WERI-Rb-1 (cell line): ENCODE measurements at regions not wholly inside any gene's neighbourhood (a gene's known extent, or its start where the extent isn't known, plus 50 kb on each side); places are given as distances from the start of the nearest gene placed in this dataset.

ENCODE experiments used
- DNase-seq: peaks from one replicate; pipeline ENCODE4 v3.0.0-alpha.2; 2020
- H3K27ac ChIP-seq: fragments of 250-450 bp; sonication (Bioruptor Pico); 2 replicates; pipeline ENCODE4 v1.5.1; 2020; ENCODE audit warnings: mild to moderate bottlenecking, moderate library complexity
- H3K27me3 ChIP-seq: fragments of 250-450 bp; sonication (Bioruptor Pico); 2 replicates; pipeline ENCODE4 v1.5.1; 2021; ENCODE audit warnings: mild to moderate bottlenecking, low read depth, moderate library complexity; ENCODE audit not compliant: insufficient read depth, severe bottlenecking
- H3K36me3 ChIP-seq: fragments of 250-450 bp; sonication (Bioruptor Pico); 2 replicates; pipeline ENCODE4 v1.5.1; 2020; ENCODE audit warnings: mild to moderate bottlenecking, moderate library complexity
- H3K4me3 ChIP-seq: 2 replicates; pipeline ENCODE4 v1.5.1; 2011; ENCODE audit warnings: low read depth, mild to moderate bottlenecking, control low read depth, low read length
- H3K9me3 ChIP-seq: fragments of 250-450 bp; sonication (Bioruptor Pico); 2 replicates; pipeline ENCODE4 v1.5.1; 2021; ENCODE audit warnings: mild to moderate bottlenecking, moderate library complexity; ENCODE audit not compliant: severe bottlenecking
- TF ChIP-seq, protein P1 (sequence below): IDR thresholded peaks from 2 replicates; pipeline ENCODE4 v1.5.1; 2011; ENCODE audit warnings: low read depth, mild to moderate bottlenecking, control low read depth, inconsistent platforms, low read length

DNA sequence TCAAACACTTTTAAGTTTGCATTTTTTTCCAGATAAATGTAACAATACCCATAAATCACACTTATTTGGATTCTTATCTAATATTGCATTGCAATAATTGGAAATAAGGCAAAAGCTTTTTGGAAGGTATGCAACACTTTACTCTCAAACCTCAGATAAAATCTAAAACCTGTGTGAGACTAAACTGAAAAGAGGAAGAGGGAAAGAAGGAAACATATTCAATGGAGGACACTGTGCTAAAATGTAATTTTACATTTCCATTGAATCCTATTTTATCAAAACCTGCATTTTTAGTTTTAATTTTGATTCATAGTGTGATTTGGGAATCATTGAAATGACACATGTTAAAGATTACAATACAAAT, 99.4 kb downstream of the HPGD start:
- Histone ChIP-seq H3K27me3 (no peaks in the 10 kb centered on the region), H3K36me3 (no peaks in the 10 kb centered on the region), H3K27ac (no peak overlapping the region), H3K9me3 (no peaks in the 10 kb centered on the region), H3K4me3 (no peak overlapping the region)
- TF ChIP-seq, protein P1, sequence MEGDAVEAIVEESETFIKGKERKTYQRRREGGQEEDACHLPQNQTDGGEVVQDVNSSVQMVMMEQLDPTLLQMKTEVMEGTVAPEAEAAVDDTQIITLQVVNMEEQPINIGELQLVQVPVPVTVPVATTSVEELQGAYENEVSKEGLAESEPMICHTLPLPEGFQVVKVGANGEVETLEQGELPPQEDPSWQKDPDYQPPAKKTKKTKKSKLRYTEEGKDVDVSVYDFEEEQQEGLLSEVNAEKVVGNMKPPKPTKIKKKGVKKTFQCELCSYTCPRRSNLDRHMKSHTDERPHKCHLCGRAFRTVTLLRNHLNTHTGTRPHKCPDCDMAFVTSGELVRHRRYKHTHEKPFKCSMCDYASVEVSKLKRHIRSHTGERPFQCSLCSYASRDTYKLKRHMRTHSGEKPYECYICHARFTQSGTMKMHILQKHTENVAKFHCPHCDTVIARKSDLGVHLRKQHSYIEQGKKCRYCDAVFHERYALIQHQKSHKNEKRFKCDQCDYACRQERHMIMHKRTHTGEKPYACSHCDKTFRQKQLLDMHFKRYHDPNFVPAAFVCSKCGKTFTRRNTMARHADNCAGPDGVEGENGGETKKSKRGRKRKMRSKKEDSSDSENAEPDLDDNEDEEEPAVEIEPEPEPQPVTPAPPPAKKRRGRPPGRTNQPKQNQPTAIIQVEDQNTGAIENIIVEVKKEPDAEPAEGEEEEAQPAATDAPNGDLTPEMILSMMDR = no peak
- DNase-seq = no peak

DNA sequence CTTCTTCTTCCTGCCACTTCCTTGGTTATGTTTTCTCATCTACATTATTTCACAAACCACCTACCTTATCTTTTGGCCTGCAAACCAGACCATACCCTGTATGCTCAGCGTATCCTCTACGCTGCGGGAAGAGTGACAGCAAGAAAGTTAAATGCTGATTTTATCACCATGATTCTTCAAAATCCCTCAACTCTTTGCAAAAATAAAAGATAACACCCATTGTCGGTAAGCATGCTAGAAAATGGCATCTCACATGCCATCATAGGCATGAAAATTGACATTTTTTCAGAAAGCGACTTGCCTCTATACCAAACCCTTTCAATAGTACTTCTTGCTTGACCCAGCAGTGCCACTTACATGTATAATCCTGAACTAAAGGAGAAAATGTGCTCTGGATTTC, 102.0 kb downstream of the HPGD start:
- Histone ChIP-seq H3K4me3 (no peak overlapping the region), H3K36me3 (no peaks in the 10 kb centered on the region), H3K27ac (no peak overlapping the region), H3K9me3 (no peaks in the 10 kb centered on the region), H3K27me3 (no peaks in the 10 kb centered on the region)
- no peak for DNase-seq
- TF ChIP-seq, protein P1 = no peak

DNA sequence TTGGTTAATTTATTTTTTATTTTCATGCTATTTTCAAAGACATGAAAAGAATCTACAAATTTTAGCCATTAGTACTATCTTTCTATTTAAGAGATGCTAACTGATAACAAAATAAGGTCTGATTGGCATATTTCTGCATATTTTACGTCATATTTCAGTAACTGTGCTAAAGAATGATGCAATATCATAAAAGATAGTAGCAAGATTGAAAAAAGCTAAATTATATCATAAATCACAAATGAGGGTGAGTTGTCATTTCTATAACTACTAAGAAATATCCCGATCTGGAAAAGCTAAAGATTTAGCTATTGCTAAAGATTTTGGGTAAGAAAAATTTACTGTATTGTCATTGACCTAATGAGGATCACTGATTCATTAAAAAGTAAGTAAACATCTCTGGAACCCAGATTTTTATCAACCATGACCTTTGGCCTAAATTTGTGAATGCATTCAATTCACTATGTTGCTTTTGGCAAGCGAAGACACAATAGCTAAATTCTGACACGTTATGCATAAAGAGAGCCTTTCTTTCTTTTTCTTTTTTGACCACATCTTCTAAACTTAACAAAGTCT, 103.6 kb downstream of the HPGD start:
- H3K9me3 ChIP-seq = no peaks in the 10 kb centered on the region
- TF ChIP-seq, protein P1 = no peak
- H3K36me3 ChIP-seq = no peaks in the 10 kb centered on the region
- DNase-seq = no peak
- H3K4me3 ChIP-seq = no peak overlapping the region
- H3K27me3 ChIP-seq = no peaks in the 10 kb centered on the region
- no peak overlapping the region for H3K27ac ChIP-seq

DNA sequence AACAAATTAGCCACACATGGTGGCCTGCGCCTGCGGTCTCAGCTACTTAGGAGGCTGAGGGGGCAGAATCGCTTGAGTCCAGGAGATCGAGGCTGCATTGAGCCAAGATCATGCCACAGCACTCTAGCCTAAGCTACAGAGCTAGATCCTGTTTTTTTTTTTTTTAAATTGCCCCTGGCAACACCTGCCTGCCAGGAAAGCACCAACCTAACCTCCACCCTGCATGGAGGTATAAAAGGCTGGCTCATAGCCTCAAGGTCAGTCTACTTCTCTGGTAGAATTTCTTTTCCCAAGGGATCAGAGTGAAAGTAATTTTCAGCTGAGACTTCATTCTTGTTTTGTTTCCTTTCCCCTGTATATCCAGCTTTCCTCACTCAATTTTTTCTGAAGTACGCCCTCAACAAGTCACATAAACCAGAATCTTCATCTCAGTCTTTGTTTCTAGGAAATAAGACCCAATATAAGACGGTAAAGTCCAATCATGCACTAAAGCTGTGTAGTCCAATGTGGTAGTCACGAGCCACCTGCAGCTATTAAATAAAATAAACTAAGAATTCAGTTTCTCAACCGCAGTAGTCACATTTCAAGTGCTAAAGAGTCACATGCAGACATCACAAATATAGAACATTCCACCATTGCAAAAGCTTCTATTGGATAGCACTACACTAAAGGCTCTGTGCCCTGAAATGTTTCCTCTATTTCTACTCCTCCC, 113.3 kb downstream of the HPGD start:
- no peaks in the 10 kb centered on the region for H3K36me3 ChIP-seq
- no peaks in the 10 kb centered on the region for H3K27me3 ChIP-seq
- TF ChIP-seq, protein P1 = no peak
- peaks cover 8% of the 10 kb centered on the region for H3K9me3 ChIP-seq
- no peak overlapping the region for H3K4me3 ChIP-seq
- no peak overlapping the region for H3K27ac ChIP-seq
- no peak for DNase-seq

DNA sequence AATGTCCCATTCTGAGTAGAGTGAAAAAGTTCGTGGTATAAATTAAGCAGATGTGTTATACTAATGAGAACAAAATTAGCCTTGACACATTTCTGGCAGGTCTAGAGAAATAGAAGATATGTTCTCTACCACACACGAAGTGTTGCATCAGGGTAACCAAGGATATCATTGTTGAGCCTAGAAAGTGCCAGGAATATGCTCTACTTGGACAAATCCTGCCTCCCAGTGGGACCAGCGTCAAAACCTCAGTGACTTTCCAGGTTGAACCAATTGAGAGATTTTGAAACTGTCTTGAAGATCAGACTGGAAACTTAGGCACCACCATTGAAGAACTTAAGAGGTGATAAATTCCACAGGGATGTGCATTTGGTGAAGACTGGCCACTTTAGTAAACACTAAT, 115.9 kb downstream of the HPGD start:
- H3K36me3 ChIP-seq = no peaks in the 10 kb centered on the region
- H3K9me3 ChIP-seq = no peaks in the 10 kb centered on the region
- H3K27me3 ChIP-seq = no peaks in the 10 kb centered on the region
- no peak overlapping the region for H3K4me3 ChIP-seq
- TF ChIP-seq, protein P1 = no peak
- no peak for DNase-seq
- H3K27ac ChIP-seq = no peak overlapping the region

DNA sequence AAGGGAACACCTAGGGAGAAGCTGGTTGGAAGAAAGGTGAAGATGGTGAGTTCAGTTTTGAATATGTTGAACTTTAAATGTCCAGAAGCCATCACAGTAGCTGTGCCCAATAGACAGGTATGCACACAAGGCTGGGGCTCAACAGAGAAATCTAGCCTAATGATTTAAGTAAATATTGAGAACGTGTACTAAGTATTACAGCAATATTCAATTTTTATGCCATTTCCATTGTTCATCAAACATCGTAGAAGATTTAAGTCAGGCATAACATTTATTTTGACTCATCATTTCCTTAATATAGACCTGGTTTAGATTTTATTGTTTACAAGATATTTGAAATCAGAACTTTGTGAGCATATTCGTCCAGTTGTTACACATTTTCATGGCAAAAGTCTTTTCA, 116.4 kb downstream of the HPGD start:
- Histone ChIP-seq H3K9me3 (no peaks in the 10 kb centered on the region), H3K27ac (no peak overlapping the region), H3K27me3 (no peaks in the 10 kb centered on the region), H3K4me3 (no peak overlapping the region), H3K36me3 (no peaks in the 10 kb centered on the region)
- DNase-seq = no peak
- TF ChIP-seq, protein P1 = no peak
